ENCODE measurements at regions not wholly inside any gene's neighbourhood (a gene's known extent, or its start where the extent isn't known, plus 50 kb on each side); places are given as distances from the start of the nearest gene placed in this dataset.
"Not testable (repeated sequence)": the region's sequence is repeated elsewhere in the genome, so short reads cannot be mapped to it uniquely, and the experiment has no call there.

DNA sequence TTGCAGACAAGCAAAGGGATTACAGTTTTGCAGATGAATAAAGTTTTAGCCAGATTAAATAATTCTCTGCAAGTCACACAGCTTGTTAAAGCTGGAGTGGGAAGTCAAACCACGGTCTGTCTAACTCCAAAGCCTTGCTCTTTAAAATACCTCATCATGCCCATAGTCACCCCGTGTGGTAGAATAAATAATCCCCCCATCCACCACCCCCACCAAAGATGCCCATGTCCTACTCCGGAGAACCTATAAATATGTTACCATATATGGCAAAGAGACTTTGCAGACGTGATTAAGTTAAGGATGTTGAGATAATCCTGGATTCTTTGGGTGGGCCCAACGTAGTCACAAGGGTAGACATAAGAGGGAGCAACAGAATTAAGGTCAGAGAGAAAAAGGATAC, 118.7 kb downstream of the BEND2 start:
- DNase-seq: no peak

DNA sequence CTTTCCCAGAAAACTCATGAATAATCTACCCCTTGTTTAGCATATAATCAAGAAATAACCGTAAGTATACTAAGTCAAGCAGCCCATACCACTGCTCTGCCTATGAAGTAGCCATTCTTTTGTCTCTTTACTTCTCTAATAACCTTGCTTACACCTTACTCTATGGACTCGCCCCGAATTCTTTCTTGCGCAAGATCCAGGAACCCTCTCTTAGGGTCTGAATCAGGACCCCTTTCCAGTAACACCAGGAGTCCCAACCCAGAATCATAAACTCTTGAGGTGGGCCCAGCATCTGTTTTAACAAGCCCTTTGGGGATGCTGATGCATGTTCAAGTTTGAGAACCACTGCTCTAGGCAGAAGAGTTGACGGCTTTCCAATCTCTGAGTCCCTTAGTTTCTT, 119.6 kb downstream of the BEND2 start:
- no peak for DNase-seq

DNA sequence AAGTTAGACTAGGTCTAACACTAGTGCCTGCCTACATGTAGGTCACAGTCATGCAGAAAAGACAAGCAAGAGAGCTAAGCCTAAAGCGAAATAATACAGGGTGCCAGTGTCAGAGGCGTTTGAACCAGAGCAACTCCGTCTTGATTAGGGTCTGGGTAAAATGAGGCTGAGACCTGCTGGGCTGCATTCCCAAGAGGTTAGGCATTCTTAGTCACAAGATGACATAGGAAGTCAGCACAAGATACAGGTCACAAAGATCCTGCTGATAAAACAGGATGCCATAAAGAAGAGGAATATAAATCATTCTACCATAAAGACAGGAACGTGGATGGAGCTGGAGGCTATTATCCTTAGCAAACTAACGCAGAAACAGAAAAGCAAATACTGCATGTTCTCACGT, 120.9 kb downstream of the BEND2 start:
- DNase-seq: no peak

DNA sequence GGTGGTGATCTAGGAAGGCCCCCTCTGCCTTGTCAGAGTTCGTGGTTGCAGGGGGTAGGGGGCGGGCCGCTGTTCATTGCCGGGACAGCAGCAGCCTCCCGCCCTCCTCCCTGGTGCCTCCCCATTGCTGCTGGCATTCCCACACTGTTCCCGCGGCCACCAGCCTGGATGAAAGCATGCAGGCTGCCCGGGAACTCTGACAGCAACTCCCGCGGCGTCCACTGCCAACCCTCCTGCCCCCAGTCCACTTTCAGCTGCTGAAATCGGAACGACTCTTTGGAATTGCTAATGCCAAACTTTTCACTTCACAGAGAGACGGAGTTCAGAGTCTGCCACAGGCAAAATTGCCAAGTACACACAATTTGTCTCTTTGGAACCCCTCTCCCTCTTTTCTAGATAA, 121.9 kb downstream of the BEND2 start:
- DNase-seq: no peak

GRCh38 chrX:18076434-18076833, 144.3 kb downstream of the BEND2 start:
- DNase-seq: no peak

DNA sequence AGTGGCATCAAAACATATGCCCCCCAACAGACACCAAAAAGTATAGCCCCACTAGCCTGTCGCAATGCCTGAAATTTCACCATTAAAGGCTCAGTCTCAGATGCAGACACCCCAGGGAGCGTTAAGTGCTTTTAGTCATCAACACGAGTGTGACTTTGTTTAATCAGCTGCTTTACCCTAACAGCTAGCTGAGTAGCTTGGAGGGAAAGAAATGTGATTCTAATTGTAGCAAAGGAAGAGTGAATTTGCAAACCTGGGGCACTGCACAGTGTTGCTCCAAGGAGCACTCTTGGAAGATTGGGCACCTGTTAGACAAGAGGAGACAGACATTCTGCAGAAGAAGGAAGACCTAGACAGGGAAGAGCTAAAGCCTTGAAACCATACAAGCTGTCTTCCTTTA, 145.1 kb downstream of the BEND2 start:
- peak; percentile 58 for DNase-seq

GRCh38 chrX:18068045-18068444, 152.6 kb downstream of the BEND2 start:
- DNase-seq: not testable (repeated sequence)

- peak; percentile 38 for DNase-seq
These were observed 154.7 kb downstream of the BEND2 start for GRCh38 chrX:18065956-18066355.

DNA sequence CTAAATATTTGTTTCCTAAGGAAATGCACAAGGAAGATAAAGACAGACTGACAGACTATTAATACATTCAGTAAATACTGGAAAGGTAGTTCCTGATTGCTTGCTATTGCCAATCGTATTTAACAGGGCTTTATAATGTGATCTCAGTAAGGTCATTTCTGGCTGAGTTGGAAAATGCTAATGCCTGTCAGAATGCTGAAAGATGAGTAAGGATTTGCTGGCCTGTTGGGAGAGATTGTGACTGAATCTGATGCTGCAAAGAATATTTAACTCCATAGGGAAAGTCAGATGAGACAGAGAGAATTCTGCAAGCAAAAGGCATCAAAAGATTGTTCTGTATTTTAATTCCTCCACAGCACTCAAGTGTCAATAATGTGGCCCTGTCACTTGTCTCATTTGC, 169.0 kb downstream of the BEND2 start:
- no peak for DNase-seq

DNA sequence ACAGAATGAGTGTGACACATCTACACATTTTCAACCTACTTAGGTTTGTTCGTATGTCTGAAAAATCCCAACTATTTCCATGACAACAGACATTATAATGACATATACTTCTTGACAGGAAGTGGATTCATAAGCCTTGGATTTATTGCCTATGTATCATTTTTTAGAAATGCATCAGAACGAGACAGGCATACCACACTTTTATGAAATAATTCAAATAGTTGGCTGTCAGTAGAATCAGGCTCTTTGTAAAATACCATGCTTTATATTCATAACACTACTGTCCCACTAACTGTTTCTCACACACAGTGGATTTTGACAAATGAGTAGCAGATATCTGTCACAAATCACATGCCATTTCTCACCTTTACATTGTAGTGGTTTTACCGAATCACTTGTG, 173.2 kb downstream of the BEND2 start:
- DNase-seq: no peak

DNA sequence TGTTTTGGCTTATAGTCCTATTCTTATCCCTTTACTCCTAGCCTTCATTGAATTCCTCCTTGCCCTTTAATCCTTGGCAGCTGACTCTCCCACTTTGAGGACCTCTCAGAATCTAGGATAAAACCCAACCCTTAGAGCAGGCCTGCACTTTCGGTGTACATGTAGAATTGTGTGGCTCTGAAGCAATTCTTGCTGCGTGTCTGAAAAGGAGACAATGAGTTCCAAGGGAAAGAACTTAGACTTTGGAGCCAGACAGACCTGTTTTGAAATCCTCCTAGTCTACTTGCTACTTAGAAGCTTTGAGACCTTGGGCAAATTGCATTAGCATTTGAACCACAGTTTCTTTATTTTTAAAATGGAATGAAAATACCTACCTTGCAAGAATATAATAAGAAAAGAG, 175.2 kb downstream of the BEND2 start:
- no peak for DNase-seq

DNA sequence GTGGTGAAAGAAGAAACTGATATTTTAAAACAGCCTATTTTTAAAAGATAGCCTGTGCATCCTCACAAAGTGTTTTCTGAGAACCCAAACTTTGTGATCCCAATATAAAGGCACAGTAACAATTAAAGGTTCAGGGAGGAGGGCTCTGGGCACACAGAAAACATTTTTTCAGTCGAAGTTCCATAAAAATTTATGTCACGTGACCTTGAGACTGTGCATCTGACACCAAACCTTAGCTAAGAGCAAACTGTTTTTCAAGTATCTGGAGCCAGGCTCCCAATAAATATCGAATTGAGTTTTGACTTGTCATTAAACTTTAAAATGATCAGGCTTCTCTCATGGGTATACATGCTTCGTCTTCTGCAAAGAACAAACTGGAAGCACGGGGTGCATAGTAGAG, 177.9 kb downstream of the BEND2 start:
- no peak for DNase-seq

- DNase-seq: no peak
These were observed 179.0 kb downstream of the BEND2 start for GRCh38 chrX:18041656-18042055.

DNA sequence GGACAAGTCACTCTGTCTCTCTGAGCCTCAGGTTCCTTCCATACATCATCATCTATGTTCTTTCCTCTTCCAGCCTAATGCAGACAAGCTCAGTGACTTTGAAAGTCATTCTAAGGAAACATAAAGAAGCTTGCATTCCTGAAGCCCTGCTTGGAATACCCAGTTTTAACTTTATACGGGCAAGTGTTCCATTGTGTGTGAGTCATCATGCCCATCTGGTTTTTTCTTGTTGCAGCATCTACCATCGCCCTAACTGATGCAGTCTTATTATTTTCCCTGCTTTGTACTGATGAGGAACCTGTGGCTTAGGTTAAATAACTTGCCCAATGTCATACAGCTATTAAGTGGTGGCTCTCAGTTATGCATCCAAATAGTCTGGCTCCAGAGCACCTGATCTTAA, 177.9 kb upstream of the RAI2 start:
- DNase-seq: no peak

GRCh38 chrX:18036394-18036793, 175.3 kb upstream of the RAI2 start:
- DNase-seq: no peak

GRCh38 chrX:18034945-18035344, 173.8 kb upstream of the RAI2 start:
- DNase-seq: no peak

DNA sequence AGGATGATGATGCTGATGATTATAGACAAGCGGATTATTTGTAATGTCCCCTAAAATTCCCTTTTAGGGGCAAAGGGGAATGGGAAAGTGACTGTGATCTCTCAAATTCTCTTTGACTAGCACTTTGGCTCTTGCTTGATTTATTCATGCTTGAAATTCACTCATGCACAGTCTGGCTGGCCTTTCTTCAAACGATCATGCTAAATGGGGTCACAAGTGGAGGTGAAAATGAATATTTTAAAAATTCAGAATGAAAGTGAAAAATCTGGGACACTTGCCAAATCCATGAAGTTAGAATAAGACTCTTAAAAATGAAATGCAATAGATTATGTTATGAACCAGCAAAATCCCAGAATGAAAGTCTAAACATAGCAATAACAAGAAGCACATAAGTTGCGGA, 173.4 kb upstream of the RAI2 start:
- DNase-seq: no peak

GRCh38 chrX:18032486-18033221, 171.6 kb upstream of the RAI2 start:
- no peak for DNase-seq

- DNase-seq: no peak
These were observed 170.8 kb upstream of the RAI2 start for GRCh38 chrX:18031726-18032375.

- DNase-seq: not testable (repeated sequence)
These were observed 169.6 kb upstream of the RAI2 start for GRCh38 chrX:18030656-18031055.

DNA sequence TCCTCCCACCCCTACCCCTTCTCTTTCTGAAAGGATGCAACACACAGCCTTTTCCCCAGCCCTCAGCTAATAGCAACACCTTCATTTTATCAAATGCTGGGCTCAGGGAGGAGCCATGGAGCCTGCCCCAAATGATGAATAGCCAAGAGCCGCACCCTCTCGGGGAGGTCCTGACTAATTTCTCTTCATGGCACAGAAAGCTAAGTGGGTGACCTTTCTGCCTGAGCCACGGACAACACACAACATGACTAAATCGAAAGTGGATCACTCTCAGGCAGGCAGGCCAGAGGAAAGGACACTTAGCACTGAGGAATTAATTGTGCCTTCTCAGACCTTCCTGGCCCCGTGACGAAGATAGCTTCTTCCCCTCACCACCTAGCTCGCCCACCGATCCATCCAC, 165.1 kb upstream of the RAI2 start:
- DNase-seq: no peak

DNA sequence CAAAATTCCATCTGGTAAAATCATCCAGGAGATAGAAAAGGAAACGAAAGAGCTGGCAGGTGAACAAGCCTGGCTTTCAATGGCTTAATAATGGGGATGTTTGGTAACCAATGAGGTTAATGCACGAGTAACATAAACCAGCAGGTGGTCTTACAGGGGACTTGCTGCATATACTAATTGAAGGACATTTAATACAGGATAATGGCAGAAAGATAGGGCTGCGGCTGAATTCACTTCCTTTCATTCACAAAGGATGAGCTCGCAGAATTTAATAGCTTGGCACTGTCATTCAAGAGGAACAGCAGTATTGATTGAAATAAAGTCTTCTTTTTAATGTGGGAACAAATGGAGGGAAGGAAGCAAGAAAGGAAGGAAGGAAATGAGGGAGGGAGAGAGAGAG, 156.3 kb upstream of the RAI2 start:
- peak; percentile 38 for DNase-seq

DNA sequence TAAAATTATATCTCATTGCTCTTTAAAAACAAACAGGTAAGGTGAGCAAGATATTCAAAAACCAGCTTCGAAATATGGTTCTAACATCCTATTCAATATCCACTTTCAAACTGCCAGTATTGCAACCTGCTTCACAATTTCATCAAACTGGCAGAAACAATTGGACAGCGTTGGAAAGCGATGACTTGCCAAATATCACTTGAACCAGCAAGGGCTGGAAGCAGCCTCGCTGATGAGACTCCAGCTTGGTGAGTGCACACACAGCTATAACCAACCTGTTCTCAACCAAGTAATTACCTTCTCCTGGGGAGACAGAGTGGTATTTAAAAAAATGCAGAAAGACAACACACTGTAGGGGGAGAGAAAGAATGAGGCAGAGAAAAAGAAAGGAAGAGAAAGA, 155.8 kb upstream of the RAI2 start:
- no peak for DNase-seq

- peak; percentile 27 for DNase-seq
These were observed 149.2 kb upstream of the RAI2 start for GRCh38 chrX:18010253-18010652.

- no peak for DNase-seq
These were observed 142.8 kb upstream of the RAI2 start for GRCh38 chrX:18003876-18004275.
